ENCODE measurements at regions not wholly inside any gene's neighbourhood (a gene's known extent, or its start where the extent isn't known, plus 50 kb on each side); places are given as distances from the start of the nearest gene placed in this dataset.

GRCh38 chr3:18252578-18252977 is 172.6 kb downstream of the SATB1 start:
- TF ChIP-seq POLR2A (IDR thresholded peaks at IDR 0.05; ENCODE audit: extremely low read depth, insufficient read length) (no peak), MYC (IDR thresholded peaks at IDR 0.05; ENCODE audit: low read depth, low read length) (no peak)
- TF ChIP-seq, protein P1, sequence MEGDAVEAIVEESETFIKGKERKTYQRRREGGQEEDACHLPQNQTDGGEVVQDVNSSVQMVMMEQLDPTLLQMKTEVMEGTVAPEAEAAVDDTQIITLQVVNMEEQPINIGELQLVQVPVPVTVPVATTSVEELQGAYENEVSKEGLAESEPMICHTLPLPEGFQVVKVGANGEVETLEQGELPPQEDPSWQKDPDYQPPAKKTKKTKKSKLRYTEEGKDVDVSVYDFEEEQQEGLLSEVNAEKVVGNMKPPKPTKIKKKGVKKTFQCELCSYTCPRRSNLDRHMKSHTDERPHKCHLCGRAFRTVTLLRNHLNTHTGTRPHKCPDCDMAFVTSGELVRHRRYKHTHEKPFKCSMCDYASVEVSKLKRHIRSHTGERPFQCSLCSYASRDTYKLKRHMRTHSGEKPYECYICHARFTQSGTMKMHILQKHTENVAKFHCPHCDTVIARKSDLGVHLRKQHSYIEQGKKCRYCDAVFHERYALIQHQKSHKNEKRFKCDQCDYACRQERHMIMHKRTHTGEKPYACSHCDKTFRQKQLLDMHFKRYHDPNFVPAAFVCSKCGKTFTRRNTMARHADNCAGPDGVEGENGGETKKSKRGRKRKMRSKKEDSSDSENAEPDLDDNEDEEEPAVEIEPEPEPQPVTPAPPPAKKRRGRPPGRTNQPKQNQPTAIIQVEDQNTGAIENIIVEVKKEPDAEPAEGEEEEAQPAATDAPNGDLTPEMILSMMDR (IDR thresholded peaks at IDR 0.05; ENCODE audit: low read depth, low read length), result no peak
- TF ChIP-seq, protein P2, sequence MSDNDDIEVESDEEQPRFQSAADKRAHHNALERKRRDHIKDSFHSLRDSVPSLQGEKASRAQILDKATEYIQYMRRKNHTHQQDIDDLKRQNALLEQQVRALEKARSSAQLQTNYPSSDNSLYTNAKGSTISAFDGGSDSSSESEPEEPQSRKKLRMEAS (IDR thresholded peaks at IDR 0.05; ENCODE audit: low read depth, low read length), result no peak
- no peak for DNase-seq (ENCODE audit: low read depth)
- H3K4me3 ChIP-seq (ENCODE audit: low read depth, low read length), result no peak overlapping the region

- H3K4me3 ChIP-seq (ENCODE audit: low read depth, low read length), result no peak overlapping the region
- TF ChIP-seq MYC (IDR thresholded peaks at IDR 0.05; ENCODE audit: low read depth, low read length), result no peak
- no peak for TF ChIP-seq POLR2A (IDR thresholded peaks at IDR 0.05; ENCODE audit: extremely low read depth, insufficient read length)
- TF ChIP-seq, protein P2 (IDR thresholded peaks at IDR 0.05; ENCODE audit: low read depth, low read length), result no peak
- TF ChIP-seq, protein P1 (IDR thresholded peaks at IDR 0.05; ENCODE audit: low read depth, low read length), result no peak
- no peak for DNase-seq (ENCODE audit: low read depth)
Measured at GRCh38 chr3:18250991-18251390, 174.1 kb downstream of the SATB1 start.

- no peak overlapping the region for H3K4me3 ChIP-seq (ENCODE audit: low read depth, low read length)
- no peak for TF ChIP-seq POLR2A (IDR thresholded peaks at IDR 0.05; ENCODE audit: extremely low read depth, insufficient read length)
- TF ChIP-seq MYC (IDR thresholded peaks at IDR 0.05; ENCODE audit: low read depth, low read length), result no peak
- TF ChIP-seq, protein P2 (IDR thresholded peaks at IDR 0.05; ENCODE audit: low read depth, low read length), result no peak
- TF ChIP-seq, protein P1 (IDR thresholded peaks at IDR 0.05; ENCODE audit: low read depth, low read length), result no peak
- no peak for DNase-seq (ENCODE audit: low read depth)
Measured at GRCh38 chr3:18249126-18249525, 176.0 kb downstream of the SATB1 start.

DNA sequence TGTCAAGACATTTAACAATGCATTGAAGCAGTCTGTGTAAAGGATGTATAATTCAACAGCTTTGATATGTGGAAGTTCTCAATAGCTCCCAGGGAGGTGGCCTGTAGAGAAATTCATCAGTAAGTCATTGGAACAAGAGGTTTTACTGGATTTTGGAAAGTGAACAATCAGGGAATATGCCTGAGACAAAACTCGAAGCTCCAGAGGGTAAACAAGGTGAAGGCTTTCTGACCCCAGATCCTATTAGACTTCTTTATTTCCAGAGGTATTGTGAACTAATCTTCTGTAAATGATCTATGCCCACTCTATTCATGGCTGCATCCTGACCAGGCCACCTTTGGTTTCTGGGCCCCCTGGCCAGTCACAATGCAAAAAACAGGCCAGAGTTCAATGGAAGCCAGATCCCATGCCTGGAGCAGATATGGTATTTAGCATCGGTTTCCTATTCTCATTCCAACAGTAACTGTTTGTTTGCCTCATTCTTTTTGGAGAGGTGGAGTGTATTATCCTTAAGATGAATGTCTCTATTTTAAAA is 177.3 kb downstream of the SATB1 start:
- TF ChIP-seq MYC (IDR thresholded peaks at IDR 0.05; ENCODE audit: low read depth, low read length) (no peak), POLR2A (IDR thresholded peaks at IDR 0.05; ENCODE audit: extremely low read depth, insufficient read length) (no peak)
- TF ChIP-seq, protein P2 (IDR thresholded peaks at IDR 0.05; ENCODE audit: low read depth, low read length), result no peak
- TF ChIP-seq, protein P1 (IDR thresholded peaks at IDR 0.05; ENCODE audit: low read depth, low read length), result no peak

GRCh38 chr3:18247139-18247695 is 177.9 kb downstream of the SATB1 start:
- H3K4me3 ChIP-seq (ENCODE audit: low read depth, low read length), result no peak overlapping the region
- no peak for DNase-seq (ENCODE audit: low read depth)
- TF ChIP-seq, protein P2 (IDR thresholded peaks at IDR 0.05; ENCODE audit: low read depth, low read length), result no peak
- TF ChIP-seq, protein P1 (IDR thresholded peaks at IDR 0.05; ENCODE audit: low read depth, low read length), result no peak
- TF ChIP-seq MYC (IDR thresholded peaks at IDR 0.05; ENCODE audit: low read depth, low read length), result no peak

More for the DNA sequence above, 177.3 kb downstream of the SATB1 start:
- no peak for DNase-seq (ENCODE audit: low read depth)
- no peak overlapping the region for H3K4me3 ChIP-seq (ENCODE audit: low read depth, low read length)

All from NB4 (cell line).